ENCODE measurements at regions not wholly inside any gene's neighbourhood (a gene's known extent, or its start where the extent isn't known, plus 50 kb on each side); places are given as distances from the start of the nearest gene placed in this dataset.

DNA sequence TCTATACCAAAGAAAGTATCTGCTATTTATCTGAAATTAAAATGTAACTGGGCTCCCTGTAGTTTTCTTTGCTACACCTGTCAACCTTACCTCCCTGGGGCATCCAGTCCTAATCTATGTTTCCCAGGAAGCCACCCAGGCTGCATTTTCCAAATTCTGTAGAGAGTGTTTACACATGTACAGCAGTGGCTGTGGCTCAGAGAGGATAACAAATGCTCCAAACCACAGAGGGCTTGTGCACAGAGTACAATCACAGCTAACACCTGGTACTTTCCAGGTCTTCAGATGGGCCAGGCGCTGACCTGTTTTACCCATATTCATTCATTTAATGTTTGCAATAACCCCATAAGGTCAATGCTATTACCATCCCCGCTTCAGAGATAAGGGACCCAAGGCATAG, 146.5 kb upstream of the TNR start:
- Histone ChIP-seq H3K27ac (no peak overlapping the region), H3K9ac (no peak overlapping the region), H3K4me3 (ENCODE audit: low read depth, low read length) (no peak overlapping the region), H3K4me1 (no peaks in the 10 kb centered on the region), H2AFZ (no peak overlapping the region), H3K27me3 (ENCODE audit: control insufficient read depth, insufficient read depth, low read length) (no peaks in the 10 kb centered on the region), H3K79me2 (no peaks in the 10 kb centered on the region), H3K9me3 (ENCODE audit: control insufficient read depth, low read length) (no peaks in the 10 kb centered on the region), H3K36me3 (ENCODE audit: control insufficient read depth, insufficient read depth, low read length) (no peaks in the 10 kb centered on the region), H3K4me2 (ENCODE audit: low read length) (no peak overlapping the region)
- TF ChIP-seq, protein P1, sequence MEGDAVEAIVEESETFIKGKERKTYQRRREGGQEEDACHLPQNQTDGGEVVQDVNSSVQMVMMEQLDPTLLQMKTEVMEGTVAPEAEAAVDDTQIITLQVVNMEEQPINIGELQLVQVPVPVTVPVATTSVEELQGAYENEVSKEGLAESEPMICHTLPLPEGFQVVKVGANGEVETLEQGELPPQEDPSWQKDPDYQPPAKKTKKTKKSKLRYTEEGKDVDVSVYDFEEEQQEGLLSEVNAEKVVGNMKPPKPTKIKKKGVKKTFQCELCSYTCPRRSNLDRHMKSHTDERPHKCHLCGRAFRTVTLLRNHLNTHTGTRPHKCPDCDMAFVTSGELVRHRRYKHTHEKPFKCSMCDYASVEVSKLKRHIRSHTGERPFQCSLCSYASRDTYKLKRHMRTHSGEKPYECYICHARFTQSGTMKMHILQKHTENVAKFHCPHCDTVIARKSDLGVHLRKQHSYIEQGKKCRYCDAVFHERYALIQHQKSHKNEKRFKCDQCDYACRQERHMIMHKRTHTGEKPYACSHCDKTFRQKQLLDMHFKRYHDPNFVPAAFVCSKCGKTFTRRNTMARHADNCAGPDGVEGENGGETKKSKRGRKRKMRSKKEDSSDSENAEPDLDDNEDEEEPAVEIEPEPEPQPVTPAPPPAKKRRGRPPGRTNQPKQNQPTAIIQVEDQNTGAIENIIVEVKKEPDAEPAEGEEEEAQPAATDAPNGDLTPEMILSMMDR (IDR thresholded peaks at IDR 0.05) = no peak

DNA sequence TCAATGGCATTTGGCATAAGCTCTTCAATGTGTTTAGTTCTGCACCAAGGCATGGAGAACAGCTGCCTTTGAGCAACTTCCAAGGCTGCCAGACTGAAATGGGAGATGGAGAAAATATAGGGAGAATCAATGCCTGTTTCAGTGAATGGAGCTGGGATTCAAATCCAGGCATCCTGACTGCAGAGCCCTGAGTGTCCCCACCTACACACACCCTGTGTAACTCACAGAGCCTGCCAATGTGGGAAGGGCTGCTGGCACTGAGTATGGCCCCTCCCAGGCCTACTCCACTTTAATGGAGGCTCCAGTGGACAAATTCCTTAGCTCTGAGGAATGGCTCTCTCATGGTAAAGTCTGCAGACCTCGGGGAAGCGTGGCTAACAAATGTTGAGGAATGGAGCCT, 145.6 kb upstream of the TNR start:
- Histone ChIP-seq H3K36me3 (ENCODE audit: control insufficient read depth, insufficient read depth, low read length) (no peaks in the 10 kb centered on the region), H3K4me2 (ENCODE audit: low read length) (no peak overlapping the region), H3K27me3 (ENCODE audit: control insufficient read depth, insufficient read depth, low read length) (no peaks in the 10 kb centered on the region), H3K4me1 (no peaks in the 10 kb centered on the region), H3K9ac (no peak overlapping the region), H3K4me3 (ENCODE audit: low read depth, low read length) (no peak overlapping the region), H3K9me3 (ENCODE audit: control insufficient read depth, low read length) (no peaks in the 10 kb centered on the region), H3K79me2 (no peaks in the 10 kb centered on the region), H2AFZ (no peak overlapping the region), H3K27ac (no peak overlapping the region)
- TF ChIP-seq, protein P1 (IDR thresholded peaks at IDR 0.05) = no peak

- Histone ChIP-seq H3K9me3 (ENCODE audit: control insufficient read depth, low read length) (no peaks in the 10 kb centered on the region), H3K27ac (no peak overlapping the region), H3K36me3 (ENCODE audit: control insufficient read depth, insufficient read depth, low read length) (no peaks in the 10 kb centered on the region), H3K4me3 (ENCODE audit: low read depth, low read length) (no peak overlapping the region), H3K79me2 (no peaks in the 10 kb centered on the region), H3K27me3 (ENCODE audit: control insufficient read depth, insufficient read depth, low read length) (no peaks in the 10 kb centered on the region), H2AFZ (no peak overlapping the region), H3K4me2 (ENCODE audit: low read length) (no peak overlapping the region), H3K9ac (no peak overlapping the region), H3K4me1 (no peaks in the 10 kb centered on the region)
- TF ChIP-seq, protein P1 (IDR thresholded peaks at IDR 0.05) = peak; percentile 59
Measured at GRCh38 chr1:175887981-175888428, 144.6 kb upstream of the TNR start.

DNA sequence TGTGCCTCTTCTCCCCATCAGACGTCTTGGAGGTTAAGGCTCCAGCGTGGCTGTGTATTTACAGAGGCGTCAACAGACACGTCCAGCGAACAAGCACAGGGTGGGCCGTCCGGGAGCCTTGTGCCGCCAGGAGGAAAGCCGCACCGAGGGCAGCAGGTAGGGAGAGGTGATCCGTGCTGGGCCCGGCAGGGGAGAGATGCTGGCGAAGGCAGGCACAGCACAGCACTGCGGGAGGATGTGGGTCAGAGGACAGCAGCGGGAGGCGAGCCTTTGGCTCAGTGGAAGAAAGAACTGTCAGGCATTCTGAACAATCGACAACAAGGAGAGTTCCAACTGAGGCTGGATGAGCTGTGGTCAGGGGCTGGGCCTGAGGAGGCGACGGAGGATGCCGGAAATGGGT, 144.1 kb upstream of the TNR start:
- H2AFZ ChIP-seq = no peak overlapping the region
- no peaks in the 10 kb centered on the region for H3K79me2 ChIP-seq
- no peaks in the 10 kb centered on the region for H3K27me3 ChIP-seq (ENCODE audit: control insufficient read depth, insufficient read depth, low read length)
- no peak overlapping the region for H3K27ac ChIP-seq
- no peak overlapping the region for H3K4me2 ChIP-seq (ENCODE audit: low read length)
- no peaks in the 10 kb centered on the region for H3K4me1 ChIP-seq
- TF ChIP-seq, protein P1 (IDR thresholded peaks at IDR 0.05) = no peak
- H3K4me3 ChIP-seq (ENCODE audit: low read depth, low read length) = no peak overlapping the region
- H3K36me3 ChIP-seq (ENCODE audit: control insufficient read depth, insufficient read depth, low read length) = no peaks in the 10 kb centered on the region
- H3K9me3 ChIP-seq (ENCODE audit: control insufficient read depth, low read length) = no peaks in the 10 kb centered on the region
- no peak overlapping the region for H3K9ac ChIP-seq

GRCh38 chr1:175885326-175885725, 141.9 kb upstream of the TNR start:
- H3K27me3 ChIP-seq (ENCODE audit: control insufficient read depth, insufficient read depth, low read length) = no peaks in the 10 kb centered on the region
- no peak overlapping the region for H3K27ac ChIP-seq
- H3K79me2 ChIP-seq = no peaks in the 10 kb centered on the region
- H2AFZ ChIP-seq = no peak overlapping the region
- H3K4me1 ChIP-seq = no peaks in the 10 kb centered on the region
- no peaks in the 10 kb centered on the region for H3K9me3 ChIP-seq (ENCODE audit: control insufficient read depth, low read length)
- H3K9ac ChIP-seq = no peak overlapping the region
- TF ChIP-seq, protein P1 (IDR thresholded peaks at IDR 0.05) = no peak
- no peak overlapping the region for H3K4me2 ChIP-seq (ENCODE audit: low read length)
- no peak overlapping the region for H3K4me3 ChIP-seq (ENCODE audit: low read depth, low read length)
- no peaks in the 10 kb centered on the region for H3K36me3 ChIP-seq (ENCODE audit: control insufficient read depth, insufficient read depth, low read length)
